Neural crest cell (in vitro differentiated cells): ENCODE measurements at regions not wholly inside any gene's neighbourhood (a gene's known extent, or its start where the extent isn't known, plus 50 kb on each side); places are given as distances from the start of the nearest gene placed in this dataset.
"Not testable (repeated sequence)": the region's sequence is repeated elsewhere in the genome, so short reads cannot be mapped to it uniquely, and the experiment has no call there.

Experiments
- DNase-seq: peaks from one replicate; pipeline ENCODE4 v3.0.0; 2021; ENCODE audit warnings: low read depth, mixed read lengths, low spot score
- H3K27ac Mint-ChIP-seq: one replicate; pipeline ENCODE4 v1.8.0; 2021; ENCODE audit warnings: mild to moderate bottlenecking, mixed read lengths; ENCODE audit not compliant: unreplicated experiment
- H3K27me3 Mint-ChIP-seq: 2 replicates; pipeline ENCODE4 v1.8.0; 2021; ENCODE audit warnings: low read depth, mild to moderate bottlenecking, mixed read lengths
- H3K36me3 Mint-ChIP-seq: 2 replicates; pipeline ENCODE4 v1.8.0; 2021; ENCODE audit warnings: low read depth, mild to moderate bottlenecking, mixed read lengths
- H3K4me1 Mint-ChIP-seq: 2 replicates; pipeline ENCODE4 v1.8.0; 2021; ENCODE audit warnings: mixed read lengths
- H3K4me3 Mint-ChIP-seq: one replicate; pipeline ENCODE4 v1.8.0; 2021; ENCODE audit warnings: mild to moderate bottlenecking, mixed read lengths
- H3K9me3 Mint-ChIP-seq: 2 replicates; pipeline ENCODE4 v1.8.0; 2021; ENCODE audit warnings: mixed read lengths

DNA sequence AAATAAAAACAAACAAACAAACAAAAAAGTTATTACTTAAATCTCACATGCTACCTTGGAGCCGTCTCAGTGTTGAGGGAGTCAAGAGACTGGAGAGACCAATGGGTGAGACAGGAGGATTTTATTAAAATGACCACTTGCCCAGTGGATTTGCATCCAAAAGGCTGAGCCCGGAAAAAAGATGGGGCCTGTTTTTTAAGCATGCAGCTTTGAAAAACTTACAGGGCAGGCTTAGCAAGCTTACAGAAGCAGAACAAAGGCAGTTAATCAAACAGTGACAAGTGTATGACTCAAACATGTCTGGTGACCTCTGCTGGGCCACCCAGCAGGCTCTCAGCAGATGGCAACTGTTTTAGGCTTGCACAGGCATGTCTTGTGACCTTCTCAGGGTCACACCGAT, 82.5 kb downstream of the POTEH start:
- not testable (repeated sequence) for H3K9me3 Mint-ChIP-seq, H3K27ac Mint-ChIP-seq, H3K36me3 Mint-ChIP-seq, H3K4me3 Mint-ChIP-seq, H3K4me1 Mint-ChIP-seq, H3K27me3 Mint-ChIP-seq, DNase-seq

DNA sequence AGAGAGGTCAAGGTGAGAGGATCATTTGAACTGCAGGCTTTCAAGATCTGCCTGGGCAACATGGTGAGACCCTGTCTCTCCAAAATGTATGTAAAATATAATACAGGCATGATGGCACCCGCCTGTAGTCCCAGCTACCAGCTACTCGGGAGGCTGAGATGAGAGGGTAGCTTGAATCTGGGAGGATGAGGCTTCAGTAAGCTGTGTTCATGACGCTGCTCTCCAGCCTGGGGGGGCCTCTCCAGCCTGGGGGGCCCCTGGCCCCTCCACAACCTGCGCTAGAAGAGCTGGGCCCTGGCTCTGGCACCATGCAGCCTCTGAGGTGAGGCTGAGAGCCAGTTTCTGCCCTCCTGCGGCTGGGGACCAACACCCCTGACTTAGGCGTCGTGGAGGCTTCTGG, 85.3 kb downstream of the POTEH start:
- not testable (repeated sequence) for H3K27ac Mint-ChIP-seq, DNase-seq, H3K4me1 Mint-ChIP-seq, H3K36me3 Mint-ChIP-seq, H3K27me3 Mint-ChIP-seq, H3K4me3 Mint-ChIP-seq, H3K9me3 Mint-ChIP-seq

DNA sequence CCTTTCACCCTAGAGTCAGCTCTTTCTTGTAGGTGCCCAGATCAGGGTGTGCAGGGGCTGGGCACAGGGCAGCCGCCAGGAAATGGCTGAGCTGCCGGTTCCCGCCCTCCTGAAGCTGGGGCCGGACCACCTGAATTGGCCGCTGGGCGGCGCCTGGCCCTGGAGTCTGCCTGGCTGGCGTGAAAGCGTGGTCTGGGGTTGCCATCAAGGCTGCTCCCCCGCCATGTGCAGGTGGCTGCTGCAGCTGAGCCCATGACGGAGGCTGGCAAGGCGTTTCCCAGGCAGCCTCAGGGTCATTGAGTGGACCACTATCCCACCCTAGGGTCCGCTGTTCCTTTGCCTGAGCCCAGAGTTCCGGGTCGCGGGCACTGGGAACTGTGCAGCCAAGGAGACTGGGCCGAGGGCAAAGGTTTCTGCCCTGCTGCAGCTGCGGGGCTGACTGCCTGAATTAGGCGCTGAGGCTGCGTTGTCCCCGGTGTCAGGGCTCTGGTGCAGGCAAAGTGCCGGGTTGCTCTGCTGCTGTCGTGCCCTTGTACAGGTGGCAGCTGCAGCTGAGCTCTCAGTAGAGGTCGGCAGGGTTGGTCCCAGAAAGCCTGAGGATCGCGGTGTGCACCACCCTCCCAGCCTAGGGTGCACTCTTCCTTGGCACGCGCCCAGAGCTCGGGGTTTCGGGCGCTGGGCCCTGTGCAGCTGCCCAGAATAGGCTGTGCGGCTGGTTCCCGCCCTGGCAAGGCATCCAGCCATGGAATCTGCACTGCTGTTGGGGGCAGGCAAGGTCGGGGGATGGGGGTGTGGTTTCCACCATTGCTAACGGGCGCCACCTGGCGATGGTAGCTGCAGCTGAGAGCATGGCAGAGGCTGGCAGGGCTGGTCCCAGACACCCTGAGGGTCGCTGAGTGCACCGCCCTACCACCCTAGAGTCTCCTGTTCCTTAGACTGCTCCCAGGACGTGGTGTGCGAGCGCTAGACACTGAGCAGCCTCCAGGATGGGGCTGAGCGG, 86.1 kb downstream of the POTEH start:
- H3K27ac Mint-ChIP-seq, H3K4me3 Mint-ChIP-seq, H3K4me1 Mint-ChIP-seq, H3K27me3 Mint-ChIP-seq, H3K36me3 Mint-ChIP-seq, H3K9me3 Mint-ChIP-seq, DNase-seq: not testable (repeated sequence)

DNA sequence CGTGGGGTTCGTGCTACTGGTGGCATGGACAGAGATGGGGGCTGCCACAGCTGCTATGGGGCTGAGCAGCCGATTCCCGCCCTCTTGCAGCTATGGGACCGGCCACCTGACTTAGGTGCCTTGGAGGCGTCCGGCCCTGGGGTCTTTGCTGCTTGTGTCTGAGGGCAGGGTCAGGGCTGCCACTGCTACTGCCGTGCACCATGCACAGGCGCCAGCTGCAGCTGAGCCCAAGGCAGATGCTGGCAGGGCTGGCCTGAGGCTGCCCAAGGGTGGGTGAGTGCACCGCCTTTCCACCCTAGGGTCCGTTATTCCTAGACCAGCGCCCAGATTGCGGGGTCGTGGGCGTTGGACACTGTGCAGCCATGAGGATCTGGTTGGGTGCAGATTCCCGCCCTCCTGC, 86.9 kb downstream of the POTEH start:
- not testable (repeated sequence) for DNase-seq, H3K9me3 Mint-ChIP-seq, H3K27me3 Mint-ChIP-seq, H3K4me3 Mint-ChIP-seq, H3K36me3 Mint-ChIP-seq, H3K27ac Mint-ChIP-seq, H3K4me1 Mint-ChIP-seq

DNA sequence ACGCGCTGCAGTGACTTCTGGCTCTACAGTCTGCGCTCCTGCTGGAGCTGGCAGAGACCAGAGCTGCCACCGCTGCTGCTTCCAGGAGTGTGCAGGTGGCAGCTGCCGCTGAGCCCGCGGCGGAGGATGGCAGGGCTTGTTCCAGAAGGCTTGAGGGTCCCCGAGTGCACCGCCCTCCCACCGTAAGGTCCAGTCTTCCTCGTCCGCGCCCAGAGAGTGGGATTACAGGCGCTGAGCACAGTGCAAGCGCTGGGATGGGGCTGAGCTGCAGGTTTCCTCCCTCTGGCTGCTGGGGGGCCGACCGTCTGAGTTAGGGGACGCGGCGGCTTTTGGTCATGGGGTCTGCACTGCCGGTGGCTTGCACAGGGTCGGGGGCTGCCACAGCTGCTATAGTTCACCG, 87.3 kb downstream of the POTEH start:
- H3K36me3 Mint-ChIP-seq, H3K4me1 Mint-ChIP-seq, H3K4me3 Mint-ChIP-seq, H3K27me3 Mint-ChIP-seq, H3K9me3 Mint-ChIP-seq, H3K27ac Mint-ChIP-seq, DNase-seq: not testable (repeated sequence)

DNA sequence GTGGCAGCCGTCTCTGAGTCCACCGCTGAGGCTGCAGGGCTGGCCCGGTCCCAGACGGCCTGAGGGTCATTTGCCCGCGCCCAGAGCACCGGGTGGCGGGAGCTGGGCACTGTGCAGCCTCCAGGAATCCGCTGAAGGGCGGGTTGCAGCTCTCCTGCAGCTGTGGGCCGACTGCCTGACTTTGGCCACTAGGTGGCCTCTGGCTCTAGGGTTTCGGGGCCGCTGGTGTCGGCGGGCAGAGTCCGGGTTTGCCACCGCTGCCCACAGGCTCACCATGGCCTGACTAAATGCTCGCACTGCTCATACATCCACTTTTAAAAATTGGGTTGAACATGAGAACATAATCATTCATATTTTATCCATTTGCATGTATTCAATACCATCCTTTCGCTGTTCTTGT, 87.7 kb downstream of the POTEH start:
- H3K9me3 Mint-ChIP-seq, H3K27ac Mint-ChIP-seq, DNase-seq: not testable (repeated sequence)

DNA sequence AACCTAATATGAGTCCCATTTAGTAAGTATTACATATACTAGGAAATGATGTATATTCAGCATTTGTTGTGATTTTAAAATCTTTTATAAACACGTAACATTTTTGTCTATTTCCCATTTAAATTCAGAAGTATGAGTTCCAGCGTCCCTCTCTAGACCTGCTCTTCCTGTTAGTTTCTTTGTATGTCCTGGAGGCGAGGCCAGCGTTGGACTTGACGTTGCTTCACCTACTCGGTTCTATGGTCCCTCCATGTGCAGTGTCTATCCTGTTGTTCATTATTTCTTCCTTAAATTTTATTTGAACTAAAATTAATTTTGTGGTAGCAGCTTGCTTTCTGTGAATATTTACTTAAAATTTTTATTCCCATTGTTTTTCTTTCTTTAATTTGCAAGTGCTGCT, 88.5 kb downstream of the POTEH start:
- not testable (repeated sequence) for H3K36me3 Mint-ChIP-seq, DNase-seq, H3K4me3 Mint-ChIP-seq, H3K9me3 Mint-ChIP-seq, H3K27ac Mint-ChIP-seq, H3K4me1 Mint-ChIP-seq, H3K27me3 Mint-ChIP-seq

More for the DNA sequence above, 87.7 kb downstream of the POTEH start:
- H3K4me1 Mint-ChIP-seq, H3K4me3 Mint-ChIP-seq, H3K36me3 Mint-ChIP-seq, H3K27me3 Mint-ChIP-seq: not testable (repeated sequence)

DNA sequence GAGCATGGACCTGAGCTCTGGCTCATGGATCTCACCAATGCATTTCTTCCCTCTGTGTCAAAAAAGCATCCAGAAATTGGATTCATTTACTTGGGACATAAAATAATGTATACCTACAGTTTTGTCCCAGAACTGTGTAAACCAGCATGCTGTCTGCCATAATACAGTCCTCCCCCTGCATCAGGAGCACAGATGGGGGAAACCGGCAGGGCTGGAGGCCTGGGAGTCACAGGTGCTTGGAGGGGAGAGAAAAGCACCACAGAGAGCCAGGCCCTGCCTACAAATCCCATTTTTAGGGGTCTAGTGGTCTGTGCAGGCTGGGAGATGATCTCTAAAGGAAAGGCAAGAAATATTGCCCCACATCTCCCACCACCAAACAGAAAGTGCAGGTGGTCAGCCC, 91.8 kb downstream of the POTEH start:
- not testable (repeated sequence) for DNase-seq, H3K4me3 Mint-ChIP-seq, H3K27ac Mint-ChIP-seq, H3K36me3 Mint-ChIP-seq, H3K4me1 Mint-ChIP-seq, H3K9me3 Mint-ChIP-seq, H3K27me3 Mint-ChIP-seq

DNA sequence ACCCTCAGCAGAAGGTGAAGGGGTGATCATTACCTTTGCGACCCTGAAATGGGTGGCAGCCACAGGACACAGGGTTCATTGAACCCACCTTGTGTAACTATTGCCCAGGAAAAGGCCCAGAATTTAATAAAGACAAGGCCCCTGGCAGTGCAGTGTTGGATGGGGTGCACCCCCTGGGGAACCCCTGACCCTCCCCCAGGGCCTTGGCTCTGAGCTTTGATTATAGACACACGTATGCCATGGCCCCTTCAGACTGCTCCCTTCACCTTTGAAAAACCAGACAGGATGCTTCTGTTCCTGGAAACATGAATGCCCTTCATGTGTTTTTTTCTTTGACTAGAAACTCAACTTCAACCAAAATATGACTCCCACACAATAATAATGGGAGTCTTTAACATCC, 93.1 kb downstream of the POTEH start:
- not testable (repeated sequence) for H3K36me3 Mint-ChIP-seq, H3K9me3 Mint-ChIP-seq, H3K4me1 Mint-ChIP-seq, H3K4me3 Mint-ChIP-seq, H3K27ac Mint-ChIP-seq, DNase-seq, H3K27me3 Mint-ChIP-seq

DNA sequence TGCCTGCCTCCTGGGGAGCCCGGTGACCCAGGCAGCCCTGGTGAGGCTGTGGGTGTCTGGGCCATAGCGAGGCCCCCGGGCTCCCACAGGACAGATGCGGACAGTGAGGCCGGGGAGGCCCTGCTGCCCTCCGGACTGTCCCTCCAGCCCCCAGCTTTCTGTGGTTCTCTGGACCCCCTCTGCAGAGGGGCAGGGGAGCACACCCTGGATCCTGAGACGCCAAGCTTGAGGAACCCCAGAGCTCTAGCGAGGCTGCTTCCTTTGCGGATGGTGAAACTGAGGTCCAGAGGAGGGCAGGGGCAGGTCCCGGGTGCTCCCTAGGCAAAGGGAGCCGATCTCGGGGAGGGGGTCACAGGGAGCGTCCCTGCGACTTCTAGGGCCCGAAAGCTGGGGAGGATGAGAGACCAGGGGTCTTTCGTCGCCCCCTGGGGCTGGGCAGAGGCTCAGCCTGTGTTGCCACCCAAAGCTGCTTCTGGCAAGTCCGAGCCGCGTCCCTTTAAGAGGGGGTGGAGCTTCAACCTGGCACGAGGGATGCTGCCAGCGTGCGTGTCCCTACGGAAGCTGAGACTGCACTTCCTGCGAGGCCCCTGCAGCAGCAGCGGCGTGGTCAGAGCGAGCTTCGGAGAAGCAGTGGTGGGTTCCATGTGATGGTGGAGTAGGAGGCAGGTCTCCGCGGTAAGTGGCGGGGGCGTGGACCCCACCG, 94.7 kb downstream of the POTEH start:
- H3K36me3 Mint-ChIP-seq, H3K9me3 Mint-ChIP-seq, DNase-seq, H3K27me3 Mint-ChIP-seq, H3K27ac Mint-ChIP-seq, H3K4me3 Mint-ChIP-seq, H3K4me1 Mint-ChIP-seq: not testable (repeated sequence)

DNA sequence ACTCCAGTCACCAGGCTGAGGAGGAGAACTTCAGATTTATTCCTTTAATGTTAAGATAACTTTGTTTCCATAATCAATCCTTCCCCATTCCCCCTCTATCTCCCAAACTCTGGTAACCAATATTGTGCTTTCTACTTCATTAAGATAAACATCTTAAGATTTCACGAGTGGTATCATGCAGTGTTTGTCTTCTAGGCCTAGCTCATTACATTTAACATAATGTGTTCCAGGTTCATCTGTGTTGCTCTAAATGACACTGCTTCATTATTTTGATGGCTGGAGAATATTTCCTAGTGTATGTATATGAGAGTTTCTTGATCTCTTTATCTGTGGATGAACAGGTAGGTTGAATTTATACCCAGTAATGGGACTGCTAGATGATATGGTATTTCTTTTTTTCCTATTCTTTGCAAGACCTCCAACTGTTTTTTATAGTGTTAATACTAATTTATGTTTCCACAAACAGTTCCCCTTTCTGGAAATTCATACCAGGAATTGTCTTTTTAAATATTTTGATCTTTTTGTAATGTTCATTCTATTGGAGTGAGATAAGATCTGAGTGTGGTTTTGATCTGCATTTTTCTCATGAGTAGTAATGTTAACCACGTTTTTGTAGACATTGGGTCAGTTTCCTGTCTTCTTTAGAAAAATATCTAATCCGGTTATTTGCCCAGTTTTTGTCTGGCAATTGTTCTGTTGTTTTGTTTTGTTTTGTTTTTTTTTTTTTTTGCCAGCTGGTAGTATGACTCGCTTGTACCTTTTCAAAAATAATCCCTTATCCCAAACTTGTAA, 97.3 kb downstream of the POTEH start:
- H3K27ac Mint-ChIP-seq, H3K4me3 Mint-ChIP-seq, H3K9me3 Mint-ChIP-seq, H3K27me3 Mint-ChIP-seq, DNase-seq, H3K36me3 Mint-ChIP-seq, H3K4me1 Mint-ChIP-seq: not testable (repeated sequence)

DNA sequence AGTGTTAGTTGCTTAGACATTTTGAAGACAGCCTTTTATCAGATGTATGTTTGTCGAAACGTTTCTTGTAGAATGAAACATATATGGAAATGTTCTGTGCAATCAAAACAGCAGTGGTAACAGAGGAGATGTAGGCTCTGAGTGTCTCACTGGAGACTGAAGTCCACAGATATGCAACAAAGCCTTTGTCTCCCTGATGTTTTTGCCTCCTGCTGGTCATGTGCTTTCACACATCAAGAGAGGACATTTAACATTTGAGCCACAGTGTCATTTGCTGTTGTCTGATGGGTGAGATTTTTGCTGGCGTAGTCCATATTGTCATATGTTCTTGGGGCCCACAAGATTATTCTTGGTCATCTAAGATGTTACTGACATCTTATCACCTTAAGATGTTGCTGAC, 101.7 kb downstream of the POTEH start:
- not testable (repeated sequence) for H3K4me1 Mint-ChIP-seq, H3K9me3 Mint-ChIP-seq, H3K27ac Mint-ChIP-seq, H3K36me3 Mint-ChIP-seq, DNase-seq, H3K27me3 Mint-ChIP-seq, H3K4me3 Mint-ChIP-seq

DNA sequence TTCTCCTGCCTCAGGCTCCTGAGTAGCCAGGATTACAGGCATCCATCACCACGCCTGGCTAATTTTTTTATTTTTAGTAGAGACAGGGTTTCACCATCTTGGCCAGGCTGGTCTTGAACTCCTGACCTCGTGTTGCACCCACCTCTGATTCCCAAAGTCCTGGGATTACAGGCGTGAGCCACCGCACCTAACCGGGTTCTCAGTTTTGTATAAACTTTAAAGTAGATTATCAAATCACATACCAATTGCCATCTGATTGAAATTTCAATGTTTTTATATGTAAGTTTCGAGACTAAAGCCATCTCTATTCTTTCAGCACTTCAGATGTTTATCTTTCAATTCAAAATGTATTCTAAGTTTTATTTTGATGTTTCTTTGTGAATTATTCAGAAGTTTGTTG, 110.1 kb downstream of the POTEH start:
- H3K4me1 Mint-ChIP-seq, DNase-seq, H3K36me3 Mint-ChIP-seq, H3K27ac Mint-ChIP-seq, H3K27me3 Mint-ChIP-seq, H3K9me3 Mint-ChIP-seq, H3K4me3 Mint-ChIP-seq: not testable (repeated sequence)
